Endothelial cell of hepatic sinusoid (primary cell): ENCODE measurements at regions not wholly inside any gene's neighbourhood (a gene's known extent, or its start where the extent isn't known, plus 50 kb on each side); places are given as distances from the start of the nearest gene placed in this dataset.

Experiments used
- in situ Hi-C: cut with HindIII; loops from 2 replicates; pipeline ENCODE4 v1.10.0; 2017; ENCODE audit warnings: low sequenced_read_pairs

DNA sequence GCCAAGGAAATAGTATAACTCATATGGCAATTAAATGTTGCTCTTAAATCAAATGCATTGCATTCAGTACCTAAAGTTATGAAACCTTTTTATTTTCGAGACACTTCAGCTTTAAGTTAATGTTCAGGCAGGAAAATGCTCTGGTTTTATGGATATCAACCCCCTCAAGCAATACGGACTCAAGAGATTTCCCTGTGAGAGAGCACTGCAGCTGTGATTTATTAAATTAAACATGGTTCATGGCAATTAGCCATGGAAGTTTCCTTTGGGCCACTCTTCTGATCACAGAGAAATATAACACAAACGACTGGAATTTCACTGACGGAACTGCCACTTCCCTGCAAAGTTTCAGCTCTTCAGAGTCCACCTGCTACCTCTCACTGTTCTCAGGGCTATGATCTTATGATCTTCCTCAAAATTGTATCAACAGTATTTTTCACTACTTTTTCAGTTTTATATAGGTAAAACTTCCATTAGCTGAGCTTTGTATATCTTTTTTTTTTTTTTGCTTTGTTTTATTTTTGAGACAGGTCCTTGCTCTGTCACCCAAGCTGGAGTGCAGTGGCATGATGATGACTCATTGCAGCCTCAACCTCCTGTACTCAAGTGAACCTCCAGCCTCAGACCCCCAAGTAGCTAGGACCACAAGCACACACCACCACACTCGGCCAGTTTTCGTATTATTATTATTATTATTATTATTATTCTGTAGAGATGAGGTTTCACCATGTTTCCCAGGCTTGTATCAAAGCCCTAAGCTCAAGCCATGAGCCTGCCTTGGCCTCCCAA, 923.1 kb upstream of the TMPRSS15 start:
- in situ Hi-C loops: no loop called here

DNA sequence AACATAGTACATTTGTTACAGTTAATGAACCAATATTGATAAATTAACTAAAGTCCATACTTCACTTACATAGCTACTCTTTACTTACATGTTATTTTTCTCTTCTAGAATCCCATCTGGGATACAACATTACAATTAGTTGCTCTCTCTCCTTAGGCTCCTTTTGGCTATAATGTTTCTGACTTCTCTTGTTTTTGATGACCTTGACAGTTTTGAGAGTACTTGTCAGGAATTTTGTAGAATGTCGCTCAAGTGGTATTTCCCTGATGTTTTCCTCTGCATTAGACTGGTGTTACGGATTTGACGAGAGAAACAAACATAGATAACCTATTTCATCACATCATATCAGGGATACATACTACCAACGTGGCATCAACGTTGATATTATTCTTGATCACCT, 925.4 kb upstream of the TMPRSS15 start:
- in situ Hi-C loops: no loop called here

GRCh38 chr21:19340303-19340702, 936.7 kb upstream of the TMPRSS15 start:
- in situ Hi-C loops: no loop called here

DNA sequence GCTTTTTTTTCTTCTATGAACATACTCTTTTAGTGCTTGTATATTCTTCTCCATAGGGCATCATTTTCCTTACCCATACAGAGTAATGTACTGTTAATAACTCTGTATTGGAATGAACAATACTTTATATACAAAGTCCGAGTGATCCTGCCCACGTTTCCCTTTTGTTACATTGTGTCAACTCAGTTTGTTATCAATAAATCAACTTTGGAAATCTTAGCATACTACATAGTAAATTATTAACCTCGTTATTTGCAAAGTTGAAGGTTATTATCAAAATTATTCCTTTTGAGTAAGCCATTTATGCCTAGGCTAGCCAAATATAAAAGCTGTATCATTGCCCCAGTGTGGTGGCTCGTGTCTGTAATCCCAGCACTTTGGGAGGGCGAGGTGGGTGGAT, 937.4 kb upstream of the TMPRSS15 start:
- in situ Hi-C loops: no loop called here

- in situ Hi-C loops: no loop called here
These were observed 940.1 kb upstream of the TMPRSS15 start for GRCh38 chr21:19343711-19344110.

DNA sequence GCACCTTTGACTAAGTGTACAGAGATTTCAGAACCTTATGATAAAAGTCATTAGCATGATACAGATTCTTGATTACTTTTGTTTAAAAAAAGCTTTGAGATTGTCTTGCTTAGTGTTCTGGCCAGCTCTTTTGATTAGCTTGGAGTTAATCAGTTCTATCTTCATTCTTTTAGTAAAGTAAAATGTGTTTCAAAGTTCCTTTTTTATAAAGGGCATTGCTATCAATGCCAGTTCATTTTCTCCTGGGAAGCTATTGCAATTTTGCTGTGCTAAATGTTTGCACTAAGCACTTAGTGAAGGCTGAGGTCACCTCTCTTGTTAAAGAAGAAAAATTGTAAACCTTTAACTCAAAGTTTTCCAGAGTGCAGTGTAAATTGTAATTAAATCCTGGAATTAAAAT, 946.7 kb upstream of the TMPRSS15 start:
- in situ Hi-C loops: no loop called here

GRCh38 chr21:19353256-19353655, 949.7 kb upstream of the TMPRSS15 start:
- in situ Hi-C loops: no loop called here

- in situ Hi-C loops: no loop called here
These were observed 965.4 kb upstream of the TMPRSS15 start for GRCh38 chr21:19368944-19369343.

DNA sequence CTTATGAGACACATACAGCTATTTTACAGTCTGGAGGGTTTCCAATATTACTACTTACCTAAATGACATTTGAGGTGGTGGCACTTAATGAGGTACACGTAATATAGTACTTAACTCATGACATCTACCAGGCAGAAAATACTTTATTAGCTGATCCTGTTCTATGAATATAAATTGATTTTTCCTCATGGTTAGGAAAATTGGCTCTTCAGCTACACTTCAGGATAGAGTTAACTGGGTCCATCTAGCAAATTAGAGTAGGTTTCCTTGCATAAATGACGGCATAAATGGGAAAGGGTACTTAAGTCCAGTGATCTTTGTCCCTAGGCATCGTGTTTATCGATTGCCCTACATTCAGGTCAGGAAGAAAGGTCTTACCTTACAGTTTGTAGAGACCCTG, 988.8 kb upstream of the TMPRSS15 start:
- in situ Hi-C loops: no loop called here

DNA sequence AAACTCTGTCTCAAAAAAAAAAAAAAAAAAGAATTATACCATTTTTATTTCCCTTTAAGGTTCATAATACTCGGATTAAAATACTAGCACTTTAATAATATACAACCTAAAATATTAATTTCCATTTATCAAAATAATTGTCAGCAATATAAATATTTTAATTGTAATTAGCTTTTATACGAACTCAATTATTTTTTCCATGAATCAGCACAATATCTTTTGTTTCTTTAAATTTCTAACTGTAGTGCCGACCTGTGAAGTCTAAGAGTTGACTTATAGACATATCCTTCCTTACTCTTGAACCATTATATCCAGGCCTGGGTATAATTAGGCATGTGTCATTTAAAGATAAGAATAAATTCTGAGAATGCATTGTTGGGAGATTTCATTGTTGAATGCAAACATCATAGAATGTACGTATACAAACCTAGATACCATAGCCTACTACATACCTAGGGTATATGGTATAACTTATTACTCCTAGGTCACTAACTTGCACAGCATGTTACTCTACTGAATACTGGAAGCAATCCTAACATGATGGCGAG, 996.7 kb upstream of the TMPRSS15 start:
- in situ Hi-C loops: no loop called here

DNA sequence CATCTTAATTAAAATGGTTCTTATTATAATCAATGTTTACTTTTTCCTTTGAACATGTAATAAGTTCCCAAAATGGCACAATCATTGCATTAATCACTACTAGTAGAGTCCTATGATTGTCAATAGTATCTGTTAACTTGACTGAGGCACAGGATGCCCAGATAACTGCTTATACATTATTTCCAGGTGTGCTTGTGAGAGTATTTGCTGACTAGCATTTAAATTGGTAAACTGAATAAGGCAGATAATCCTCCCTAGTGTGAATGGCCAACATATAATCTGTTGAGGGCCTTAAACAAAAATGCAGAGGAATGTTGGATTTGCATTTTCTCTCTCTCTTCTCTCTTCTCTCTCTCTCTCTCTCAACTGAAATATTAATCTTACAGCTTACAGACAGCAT, 999.3 kb upstream of the TMPRSS15 start:
- in situ Hi-C loops: no loop called here

DNA sequence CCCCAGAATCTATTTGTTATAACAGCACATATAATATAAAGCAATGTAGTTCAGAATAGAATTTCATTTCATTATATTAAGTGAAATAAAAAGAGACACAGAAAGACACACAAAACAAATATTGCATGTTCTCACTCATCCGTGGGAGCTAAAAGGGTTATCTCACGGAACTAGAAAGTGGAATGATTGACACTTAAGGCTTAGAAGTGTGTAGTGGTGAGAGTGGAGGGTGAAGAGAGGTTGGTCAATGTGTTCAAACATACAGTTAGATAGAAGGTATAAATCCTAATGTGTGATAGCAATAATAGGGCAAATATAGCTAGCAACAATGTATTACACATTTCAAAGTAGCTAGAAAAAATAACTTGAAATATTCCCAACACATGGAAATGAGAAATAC, 1001.7 kb upstream of the TMPRSS15 start:
- in situ Hi-C loops: no loop called here

DNA sequence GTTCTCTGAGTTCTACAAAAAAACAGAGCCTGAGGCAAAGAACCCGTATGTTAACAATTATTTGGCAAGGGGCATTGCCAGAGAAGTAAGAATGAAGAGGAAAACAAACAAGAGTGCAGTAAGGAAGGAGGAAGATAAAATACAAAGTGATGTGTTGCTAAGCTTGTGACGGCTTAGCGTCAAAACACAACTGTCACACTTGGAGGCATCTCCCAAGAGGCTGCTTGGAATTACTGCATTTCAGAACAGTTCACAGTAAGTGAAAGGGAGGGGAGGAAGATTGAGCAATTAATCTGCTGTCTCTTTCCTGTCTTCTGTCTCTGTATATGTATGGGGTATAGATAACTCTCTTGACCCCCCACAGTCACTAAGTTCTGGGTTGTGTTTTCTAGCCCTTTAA, 1017.0 kb upstream of the TMPRSS15 start:
- in situ Hi-C loops: no loop called here

DNA sequence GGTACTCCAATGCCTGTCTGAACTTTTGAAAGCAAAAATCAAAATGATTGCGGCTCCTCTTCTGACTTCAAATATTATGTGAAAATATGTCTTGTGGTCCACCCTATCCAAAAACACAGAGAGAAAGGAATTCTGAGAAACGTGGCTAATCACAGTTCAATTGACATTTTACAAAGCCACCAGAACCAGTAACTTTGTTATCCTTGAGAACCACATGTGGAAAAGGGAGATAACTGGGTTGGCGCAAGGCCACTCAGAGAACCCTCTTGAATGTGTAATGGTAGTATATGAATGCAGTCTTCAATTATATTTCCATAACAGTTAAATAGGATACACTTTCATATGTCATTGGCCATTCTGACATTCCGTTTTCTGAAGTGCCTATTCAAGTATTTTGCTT, 1030.0 kb upstream of the TMPRSS15 start:
- in situ Hi-C loops: loop anchor here (5.0 kb wide), 1 partner anchor 34 kb away; no protein-coding TSS in a partner anchor

DNA sequence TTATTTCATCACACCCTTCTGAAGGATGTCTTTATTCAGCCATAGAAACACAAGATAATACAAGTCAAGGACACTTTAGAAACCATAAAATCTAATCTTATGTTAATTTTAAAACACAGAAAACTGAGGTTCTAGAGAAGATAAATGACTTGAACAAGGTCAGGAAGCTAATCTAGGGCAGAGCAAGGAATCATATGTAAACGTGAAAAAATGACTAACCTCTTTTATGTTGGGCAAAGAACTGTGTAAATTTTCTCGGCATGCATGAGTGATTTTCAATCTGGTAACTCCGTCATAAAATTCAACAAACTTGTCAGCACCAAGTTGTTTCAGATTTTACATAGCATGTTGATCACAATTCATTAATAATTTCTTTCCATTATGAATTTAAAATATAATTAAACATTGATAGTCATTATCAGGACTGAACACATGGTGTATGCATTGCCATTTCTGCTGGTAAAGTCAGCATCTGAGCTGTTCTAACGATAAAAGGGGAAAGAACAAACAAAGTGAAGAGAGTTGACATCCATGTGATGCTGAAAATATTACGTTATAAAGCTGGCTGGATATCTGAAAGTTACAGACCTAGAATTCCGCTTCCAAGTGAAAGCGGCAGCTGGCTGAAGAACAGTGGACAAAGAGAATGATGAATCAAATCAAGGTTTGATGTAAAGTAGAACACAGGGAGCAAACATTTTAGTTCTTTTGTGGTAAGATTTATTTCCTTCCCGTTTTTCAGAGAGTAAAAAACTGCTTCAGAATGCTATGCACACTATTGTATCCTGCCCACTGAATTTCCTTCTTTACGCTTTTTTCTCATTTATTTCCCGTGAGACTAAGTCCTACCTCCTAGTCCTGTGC, 1037.4 kb upstream of the TMPRSS15 start:
- in situ Hi-C loops: no loop called here

DNA sequence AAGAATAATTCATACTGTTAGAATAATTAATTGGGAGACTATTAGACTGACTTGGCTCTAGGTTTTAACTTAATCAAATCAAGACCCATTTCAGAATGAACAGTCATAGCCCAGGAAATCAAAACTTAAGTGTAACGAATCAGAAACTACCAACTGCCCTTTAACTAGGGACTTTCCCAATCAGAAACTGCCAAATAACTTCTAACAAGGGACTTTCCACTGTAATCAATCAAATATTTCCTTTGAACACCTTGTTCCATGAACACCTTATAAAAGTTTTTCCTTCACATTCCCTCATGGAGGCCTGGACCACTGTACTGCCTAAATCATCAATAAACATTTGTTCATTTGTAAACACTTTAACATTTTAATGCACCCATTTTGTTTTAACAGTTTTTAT, 1054.7 kb upstream of the TMPRSS15 start:
- in situ Hi-C loops: no loop called here

DNA sequence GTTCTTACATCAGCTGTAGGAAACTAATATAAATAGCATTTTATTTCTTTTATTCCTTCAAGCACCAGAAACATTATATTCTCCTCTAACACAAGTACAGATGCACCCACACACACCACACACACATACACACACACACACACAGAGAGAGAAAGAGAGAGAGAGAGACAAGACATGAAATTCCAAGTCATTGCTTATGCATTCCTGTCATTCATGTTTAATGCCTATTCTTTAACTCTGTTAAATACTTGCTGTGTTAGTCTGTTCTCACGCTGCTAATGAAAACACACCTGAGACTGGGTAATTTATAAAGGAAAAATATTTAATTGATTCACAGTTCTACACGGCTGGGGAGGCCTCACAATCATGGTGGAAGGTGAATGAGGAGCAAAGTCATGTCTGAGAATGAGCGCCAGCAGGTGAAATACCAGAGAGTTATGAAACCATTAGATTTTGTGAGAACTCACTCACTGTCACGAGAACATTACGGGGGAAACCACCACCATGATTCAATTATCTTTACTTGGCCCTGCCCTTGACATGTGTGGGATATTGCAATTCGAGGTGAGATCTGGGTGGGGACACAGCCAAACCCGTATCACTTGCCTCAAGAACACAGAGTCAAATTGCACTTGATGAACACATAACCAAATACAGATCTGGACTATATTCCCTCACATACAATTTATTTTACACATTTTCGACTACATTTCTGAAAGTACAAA, 1058.1 kb upstream of the TMPRSS15 start:
- in situ Hi-C loops: no loop called here

DNA sequence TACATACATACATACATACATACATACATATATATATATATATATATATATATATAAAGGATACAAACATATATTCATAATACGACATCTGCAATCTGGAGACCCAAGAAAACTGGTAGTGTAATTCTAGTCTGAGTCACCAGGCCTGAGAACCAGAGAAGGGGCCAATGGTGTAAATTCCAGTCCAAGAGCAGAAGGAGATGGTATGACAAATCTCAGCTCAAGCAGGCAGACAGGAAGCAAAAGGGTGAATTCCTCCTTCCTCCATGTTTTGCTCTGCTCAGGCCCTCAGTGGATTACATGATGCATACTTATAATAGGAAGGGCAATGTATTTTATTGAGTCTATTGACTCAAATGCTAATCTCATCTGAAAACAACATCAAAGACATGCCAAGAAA, 1060.4 kb upstream of the TMPRSS15 start:
- in situ Hi-C loops: no loop called here

GRCh38 chr21:19468991-19469715, 1065.6 kb upstream of the TMPRSS15 start:
- in situ Hi-C loops: loop anchor here (5.0 kb wide), 2 partner anchors 37 to 83 kb away; no protein-coding TSS in a partner anchor

- in situ Hi-C loops: no loop called here
These were observed 1071.9 kb upstream of the TMPRSS15 start for GRCh38 chr21:19475525-19475924.
